Panc1 (cell line): ENCODE measurements at regions not wholly inside any gene's neighbourhood (a gene's known extent, or its start where the extent isn't known, plus 50 kb on each side); places are given as distances from the start of the nearest gene placed in this dataset.

Experiments used
- ATAC-seq: fragments of 200-7000 bp; cut with Tn5 transposase; 2 replicates; pipeline ENCODE4 v1.9.1; 2020; ENCODE audit warnings: mild to moderate bottlenecking, moderate library complexity
- BruUV-seq: library from RNA; stranded (reverse); fragments of 400-500 nt; replicated peaks from 2 replicates; lab custom pipeline; 2021; lab: Mats Ljungman, UMichigan
- CTCF ChIA-PET: fragments of 300-600 bp; sonication (Branson Sonifier 250); formaldehyde crosslinking; loops from one replicate; lab custom pipeline; 2022; ENCODE audit warnings: antibody characterized with exemption; lab: Charles Lee
- POLR2A ChIA-PET: fragments of 300-600 bp; sonication (Branson Sonifier 250); formaldehyde crosslinking; loops from one replicate; lab custom pipeline; 2022; ENCODE audit warnings: antibody characterized with exemption; lab: Charles Lee
- DNase-seq: peaks from one replicate; pipeline ENCODE4 v3.0.0-alpha.2; 2010; ENCODE audit warnings: low read depth, low spot score
- H3K27ac ChIP-seq: 2 replicates; pipeline ENCODE4 v1.5.1; 2011; ENCODE audit warnings: mild to moderate bottlenecking, low read length, inconsistent platforms
- H3K27me3 ChIP-seq: fragments of 200-500 bp; sonication (Bioruptor generic); 2 replicates; pipeline ENCODE4 v1.6.0; 2014; ENCODE audit warnings: low read length, inconsistent platforms; ENCODE audit not compliant: control insufficient read depth, insufficient read depth
- H3K36me3 ChIP-seq: fragments of 200-500 bp; sonication (Bioruptor generic); 2 replicates; pipeline ENCODE4 v1.5.1; 2014; ENCODE audit warnings: inconsistent platforms, mild to moderate bottlenecking, low read length, moderate library complexity; ENCODE audit not compliant: control insufficient read depth, insufficient read depth
- H3K4me1 ChIP-seq: 2 replicates; pipeline ENCODE4 v1.5.1; 2011; ENCODE audit warnings: inconsistent platforms, mild to moderate bottlenecking, low read length, moderate library complexity; ENCODE audit not compliant: control insufficient read depth, insufficient read depth
- H3K4me3 ChIP-seq, 2 experiments: 2 replicates each; pipeline ENCODE4 v1.5.1; 2011 to 2012; ENCODE audit warnings: low read depth in 2 of 2, low read length in 2 of 2, mild to moderate bottlenecking in 2 of 2, inconsistent platforms in 1 of 2, moderate library complexity in 1 of 2
- H3K9me3 ChIP-seq: fragments of 200-500 bp; sonication (Bioruptor generic); 2 replicates; pipeline ENCODE4 v1.5.1; 2014; ENCODE audit warnings: low read depth, mild to moderate bottlenecking, inconsistent platforms, low read length, moderate library complexity; ENCODE audit not compliant: control insufficient read depth, insufficient read depth
- CTCF ChIP-seq: fragments of 450-650 bp; IDR thresholded peaks from 2 replicates; pipeline ENCODE4 v1.5.1; 2017; ENCODE audit warnings: mild to moderate bottlenecking
- POLR2AphosphoS5 ChIP-seq: IDR thresholded peaks from 2 replicates; pipeline ENCODE4 v1.6.1; 2012; ENCODE audit warnings: mild to moderate bottlenecking, low read depth, low read length, moderate library complexity
- REST ChIP-seq, 2 experiments: IDR thresholded peaks; 2 replicates each; pipeline ENCODE4 v1.6.1; 2011 to 2012; ENCODE audit warnings: low read depth in 2 of 2, control low read depth in 1 of 2, low read length in 1 of 2, mild to moderate bottlenecking in 1 of 2, moderate library complexity in 1 of 2; ENCODE audit not compliant: insufficient read depth in 1 of 2
- SIN3A ChIP-seq: IDR thresholded peaks from 2 replicates; pipeline ENCODE4 v1.6.1; 2012; ENCODE audit warnings: low read depth, mild to moderate bottlenecking, low read length, moderate library complexity, borderline replicate concordance; ENCODE audit not compliant: insufficient read depth
- TCF7L2 ChIP-seq: IDR thresholded peaks from 2 replicates; pipeline ENCODE4 v1.6.1; 2011; ENCODE audit warnings: mild to moderate bottlenecking, low read depth, low read length, inconsistent platforms
- in situ Hi-C: cut with HindIII; loops from 2 replicates; pipeline ENCODE4 v1.10.0; 2016; ENCODE audit warnings: low sequenced_read_pairs, low pct_unique_long_range_greater_than_20kb
- intact Hi-C: fragments of 100-400 bp; cut with micrococcal nuclease; formaldehyde crosslinking; loops from one replicate; pipeline ENCODE4 v1.10.0; 2022; ENCODE audit not compliant: unreplicated experiment

GRCh38 chr5:116799401-116799800 lies 224.8 kb upstream of the SEMA6A start:
- in situ Hi-C loops (no loop called here), intact Hi-C loops (no loop called here)
- Histone ChIP-seq H3K4me3 (no peak overlapping the region), H3K4me1 (no peaks in the 10 kb centered on the region), H3K27me3 (no peaks in the 10 kb centered on the region), H3K36me3 (no peaks in the 10 kb centered on the region), H3K9me3 (no peaks in the 10 kb centered on the region), H3K27ac (no peak overlapping the region)
- ChIA-PET CTCF (no interaction called here), POLR2A (no interaction called here)
- TF ChIP-seq REST (IDR thresholded peaks at IDR 0.05; ENCODE audit: insufficient read depth in 1 of 2, low read depth in 2 of 2, low read length in 1 of 2): no peak
- no TSS peak for BruUV-seq
- ATAC-seq (no peak), DNase-seq (no peak)

DNA sequence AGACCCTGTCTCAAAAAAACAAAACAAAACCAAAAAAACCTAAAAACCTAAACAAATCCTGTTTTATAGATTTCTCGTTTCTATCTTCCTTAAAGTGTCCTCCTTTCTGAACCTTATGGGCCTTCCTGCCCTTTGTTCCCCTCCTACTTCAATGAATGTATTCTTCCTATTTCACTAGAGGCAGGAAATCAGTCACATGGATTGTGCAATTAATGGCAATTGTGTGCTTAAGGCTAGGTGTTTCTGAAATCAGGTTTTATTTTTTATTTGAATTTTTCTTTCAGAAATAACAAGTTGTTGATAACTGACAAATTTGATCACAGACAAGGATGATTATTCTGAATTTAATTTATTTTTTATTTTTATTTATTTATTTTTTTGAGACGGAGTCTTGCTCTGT lies 220.6 kb upstream of the SEMA6A start:
- no peak for TF ChIP-seq SIN3A
- no peak for TF ChIP-seq POLR2AphosphoS5
- TF ChIP-seq CTCF: no peak
- TF ChIP-seq REST (IDR thresholded peaks at IDR 0.05; ENCODE audit: insufficient read depth in 1 of 2, low read depth in 2 of 2, low read length in 1 of 2): no peak
- no peak for TF ChIP-seq TCF7L2
- in situ Hi-C loops: no loop called here
- intact Hi-C loops: no loop called here
- Histone ChIP-seq H3K27me3 (no peaks in the 10 kb centered on the region), H3K27ac (no peak overlapping the region), H3K4me3 (no peak overlapping the region), H3K36me3 (no peaks in the 10 kb centered on the region), H3K9me3 (no peaks in the 10 kb centered on the region), H3K4me1 (no peaks in the 10 kb centered on the region)
- BruUV-seq: no TSS peak
- DNase-seq (no peak), ATAC-seq (no peak)
- ChIA-PET POLR2A (no interaction called here), CTCF (no interaction called here)
